ENCODE measurements at regions not wholly inside any gene's neighbourhood (a gene's known extent, or its start where the extent isn't known, plus 50 kb on each side); places are given as distances from the start of the nearest gene placed in this dataset.

GRCh38 chr2:84041506-84041905 lies 417.6 kb downstream of the SUCLG1 start:
- intact Hi-C loops (cut with DNase I): no loop called here
- ATAC-seq (no peak), DNase-seq (no peak)
- Histone ChIP-seq H3K9me3 (no peaks in the 10 kb centered on the region), H3K27ac (no peak overlapping the region), H3K27me3 (no peaks in the 10 kb centered on the region), H3K4me3 (no peak overlapping the region), H3K36me3 (replicated peaks in 1 of 2; ENCODE audit: insufficient read depth in 1 of 2, low read depth in 2 of 2) (no peaks in the 10 kb centered on the region), H3K4me1 (no peaks in the 10 kb centered on the region)
- TF ChIP-seq POLR2A (IDR thresholded peaks at IDR 0.05) (no peak), CTCF (IDR thresholded peaks at IDR 0.05) (no peak)
- 60 to 66% methylated on average over 3 of the region's 3 CpGs for WGBS, 2 donors

- H3K4me3 ChIP-seq: no peak overlapping the region
- H3K27ac ChIP-seq: no peak overlapping the region
- intact Hi-C loops (cut with DNase I): no loop called here
- no peaks in the 10 kb centered on the region for H3K27me3 ChIP-seq
- H3K9me3 ChIP-seq: no peaks in the 10 kb centered on the region
- no peaks in the 10 kb centered on the region for H3K4me1 ChIP-seq
- DNase-seq (no peak), ATAC-seq (no peak)
- no peaks in the 10 kb centered on the region for H3K36me3 ChIP-seq (replicated peaks in 1 of 2; ENCODE audit: insufficient read depth in 1 of 2, low read depth in 2 of 2)
- WGBS, 2 donors: 86 to 88% methylated on average over 12 to 13 of the region's 13 CpGs
- TF ChIP-seq CTCF (IDR thresholded peaks at IDR 0.05) (no peak), POLR2A (IDR thresholded peaks at IDR 0.05) (no peak)
Observed at GRCh38 chr2:84040281-84040680, 418.8 kb downstream of the SUCLG1 start.

- H3K9me3 ChIP-seq: no peaks in the 10 kb centered on the region
- no peak overlapping the region for H3K4me3 ChIP-seq
- DNase-seq (no peak), ATAC-seq (no peak)
- TF ChIP-seq CTCF (IDR thresholded peaks at IDR 0.05): no peak
- TF ChIP-seq POLR2A (IDR thresholded peaks at IDR 0.05): no peak
- no peaks in the 10 kb centered on the region for H3K4me1 ChIP-seq
- H3K27ac ChIP-seq: no peak overlapping the region
- no peaks in the 10 kb centered on the region for H3K27me3 ChIP-seq
- WGBS, 2 donors: 21 to 44% methylated on average over 2 of the region's 2 CpGs
- no peaks in the 10 kb centered on the region for H3K36me3 ChIP-seq (replicated peaks in 1 of 2; ENCODE audit: insufficient read depth in 1 of 2, low read depth in 2 of 2)
- intact Hi-C loops (cut with DNase I): no loop called here
Observed at GRCh38 chr2:84038866-84039265, 420.2 kb downstream of the SUCLG1 start.

- Histone ChIP-seq H3K27me3 (no peaks in the 10 kb centered on the region), H3K9me3 (no peaks in the 10 kb centered on the region), H3K4me3 (no peak overlapping the region), H3K27ac (no peak overlapping the region), H3K36me3 (replicated peaks in 1 of 2; ENCODE audit: insufficient read depth in 1 of 2, low read depth in 2 of 2) (no peaks in the 10 kb centered on the region), H3K4me1 (no peaks in the 10 kb centered on the region)
- ATAC-seq (no peak), DNase-seq (no peak)
- intact Hi-C loops (cut with DNase I): no loop called here
- TF ChIP-seq POLR2A (IDR thresholded peaks at IDR 0.05) (no peak), CTCF (IDR thresholded peaks at IDR 0.05) (no peak)
- 28 to 53% methylated on average over 2 of the region's 2 CpGs for WGBS, 2 donors
Observed at GRCh38 chr2:84033347-84033974, 425.6 kb downstream of the SUCLG1 start.

GRCh38 chr2:84031312-84032050 lies 427.6 kb downstream of the SUCLG1 start:
- H3K27ac ChIP-seq: no peak overlapping the region
- intact Hi-C loops (cut with DNase I): no loop called here
- H3K36me3 ChIP-seq (replicated peaks in 1 of 2; ENCODE audit: insufficient read depth in 1 of 2, low read depth in 2 of 2): no peaks in the 10 kb centered on the region
- DNase-seq: no peak
- WGBS, 2 donors: 88 to 90% methylated on average over 5 of the region's 5 CpGs
- no peaks in the 10 kb centered on the region for H3K27me3 ChIP-seq
- no peak for TF ChIP-seq CTCF (IDR thresholded peaks at IDR 0.05)
- no peak for TF ChIP-seq POLR2A (IDR thresholded peaks at IDR 0.05)
- no peak for ATAC-seq
- H3K9me3 ChIP-seq: no peaks in the 10 kb centered on the region
- H3K4me1 ChIP-seq: no peaks in the 10 kb centered on the region
- no peak overlapping the region for H3K4me3 ChIP-seq

Measured in body of pancreas (tissue), 4 donors.